ENCODE measurements at regions not wholly inside any gene's neighbourhood (a gene's known extent, or its start where the extent isn't known, plus 50 kb on each side); places are given as distances from the start of the nearest gene placed in this dataset.
A peak's percentile ranks its signal among the peaks of the same experiment; 100 is the strongest.

- H3K9me3 ChIP-seq (ENCODE audit: low read depth, low read length, poor library complexity, severe bottlenecking) = no peaks in the 10 kb centered on the region
- CTCF ChIA-PET = interaction anchor here (0.7 kb wide), 1 partner anchor 297 kb away, joined by 3 read pairs; no protein-coding TSS in a partner anchor
- H3K27ac ChIP-seq (ENCODE audit: low read depth, low read length, poor library complexity, severe bottlenecking) = peak overlapping the region; percentile 63
- POLR2A ChIA-PET (ENCODE audit: low non-redundant PET) = no interaction called here
- DNase-seq (ENCODE audit: low spot score) = peak; percentile 85
- no peak for TF ChIP-seq CTCF (conservative IDR thresholded peaks at IDR 0.05; ENCODE audit: low read depth, low read length)
- TF ChIP-seq EZH2 (IDR thresholded peaks at IDR 0.05; ENCODE audit: borderline replicate concordance, low read depth, low read length, poor library complexity, severe bottlenecking) = no peak
- no peaks in the 10 kb centered on the region for H3K27me3 ChIP-seq (replicated peaks; ENCODE audit: insufficient read depth, low read depth, low read length, poor library complexity)
- peak overlapping the region; percentile 7 for H3K4me3 ChIP-seq (ENCODE audit: low read depth, low read length, poor library complexity, severe bottlenecking)
- H3K36me3 ChIP-seq (ENCODE audit: insufficient read depth, low read length, poor library complexity, severe bottlenecking) = no peaks in the 10 kb centered on the region
- intact Hi-C loops (cut with micrococcal nuclease; ENCODE audit: unreplicated experiment) = loop anchor here (5.0 kb wide), 1 partner anchor 296 kb away; no protein-coding TSS in a partner anchor
- peaks cover 16% of the 10 kb centered on the region for H3K4me1 ChIP-seq (ENCODE audit: insufficient read depth, low read length, poor library complexity, severe bottlenecking)
- no TSS peak for BruUV-seq (replicated peaks)
These were observed 72.5 kb upstream of the TNFSF18 start for GRCh38 chr1:173122958-173123852.

GRCh38 chr1:173122344-173122935 lies 71.7 kb upstream of the TNFSF18 start:
- Histone ChIP-seq H3K9me3 (ENCODE audit: low read depth, low read length, poor library complexity, severe bottlenecking) (no peaks in the 10 kb centered on the region), H3K27me3 (replicated peaks; ENCODE audit: insufficient read depth, low read depth, low read length, poor library complexity) (no peaks in the 10 kb centered on the region), H3K4me1 (ENCODE audit: insufficient read depth, low read length, poor library complexity, severe bottlenecking) (peaks cover 16% of the 10 kb centered on the region), H3K4me3 (ENCODE audit: low read depth, low read length, poor library complexity, severe bottlenecking) (peak overlapping the region; percentile 7), H3K27ac (ENCODE audit: low read depth, low read length, poor library complexity, severe bottlenecking) (peak overlapping the region; percentile 63), H3K36me3 (ENCODE audit: insufficient read depth, low read length, poor library complexity, severe bottlenecking) (no peaks in the 10 kb centered on the region)
- POLR2A ChIA-PET (ENCODE audit: low non-redundant PET) = no interaction called here
- BruUV-seq (replicated peaks) = no TSS peak
- intact Hi-C loops (cut with micrococcal nuclease; ENCODE audit: unreplicated experiment) = loop anchor here (5.0 kb wide), 1 partner anchor 295 kb away; no protein-coding TSS in a partner anchor
- TF ChIP-seq CTCF (conservative IDR thresholded peaks at IDR 0.05; ENCODE audit: low read depth, low read length) = no peak
- no peak for TF ChIP-seq EZH2 (IDR thresholded peaks at IDR 0.05; ENCODE audit: borderline replicate concordance, low read depth, low read length, poor library complexity, severe bottlenecking)
- DNase-seq (ENCODE audit: low spot score) = no peak
- CTCF ChIA-PET = interaction anchor here (0.7 kb wide), 1 partner anchor 296 kb away, joined by 3 read pairs; no protein-coding TSS in a partner anchor

GRCh38 chr1:173118404-173118803 lies 67.7 kb upstream of the TNFSF18 start:
- no peak for TF ChIP-seq CTCF (conservative IDR thresholded peaks at IDR 0.05; ENCODE audit: low read depth, low read length)
- TF ChIP-seq EZH2 (IDR thresholded peaks at IDR 0.05; ENCODE audit: borderline replicate concordance, low read depth, low read length, poor library complexity, severe bottlenecking) = no peak
- BruUV-seq (replicated peaks) = no TSS peak

More at GRCh38 chr1:173118404-173118803, 67.7 kb upstream of the TNFSF18 start:
- no peaks in the 10 kb centered on the region for H3K36me3 ChIP-seq (ENCODE audit: insufficient read depth, low read length, poor library complexity, severe bottlenecking)
- ChIA-PET CTCF (no interaction called here), POLR2A (ENCODE audit: low non-redundant PET) (no interaction called here)
- peaks cover 13% of the 10 kb centered on the region for H3K4me1 ChIP-seq (ENCODE audit: insufficient read depth, low read length, poor library complexity, severe bottlenecking)
- no peak for DNase-seq (ENCODE audit: low spot score)
- H3K27ac ChIP-seq (ENCODE audit: low read depth, low read length, poor library complexity, severe bottlenecking) = no peak overlapping the region
- H3K4me3 ChIP-seq (ENCODE audit: low read depth, low read length, poor library complexity, severe bottlenecking) = no peak overlapping the region
- intact Hi-C loops (cut with micrococcal nuclease; ENCODE audit: unreplicated experiment) = no loop called here
- H3K27me3 ChIP-seq (replicated peaks; ENCODE audit: insufficient read depth, low read depth, low read length, poor library complexity) = no peaks in the 10 kb centered on the region
- no peaks in the 10 kb centered on the region for H3K9me3 ChIP-seq (ENCODE audit: low read depth, low read length, poor library complexity, severe bottlenecking)

All from A673 (cell line).